HuH-7 (cell line): ENCODE measurements at regions not wholly inside any gene's neighbourhood (a gene's known extent, or its start where the extent isn't known, plus 50 kb on each side); places are given as distances from the start of the nearest gene placed in this dataset.
"Not testable (repeated sequence)": the region's sequence is repeated elsewhere in the genome, so short reads cannot be mapped to it uniquely, and the experiment has no call there.

ENCODE experiments used
- DNase-seq: peaks from one replicate; pipeline ENCODE4 v3.0.0; 2011; ENCODE audit warnings: low spot score

DNA sequence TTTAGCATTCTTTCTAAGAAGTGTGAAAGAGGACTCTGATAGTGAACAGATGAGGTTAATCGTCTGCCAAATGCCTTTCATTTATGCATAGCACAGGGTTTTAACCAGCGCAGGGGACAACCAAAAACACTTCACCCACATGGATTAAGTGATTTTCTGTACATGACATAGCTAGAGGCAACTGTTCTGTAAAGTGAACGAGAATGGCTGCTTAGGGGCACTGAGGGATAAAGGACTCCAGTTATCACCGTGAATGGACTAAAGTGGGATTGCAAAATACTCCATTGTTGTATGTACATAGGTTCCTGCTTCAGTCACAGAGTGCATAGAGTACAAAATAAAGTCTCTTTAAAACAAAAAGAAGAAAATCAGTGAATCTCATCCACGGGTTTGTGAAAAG lies 456.8 kb downstream of the DMAC1 start:
- DNase-seq, result no peak

- no peak for DNase-seq
Observed at GRCh38 chr9:7342229-7342628, 457.3 kb downstream of the DMAC1 start.

DNA sequence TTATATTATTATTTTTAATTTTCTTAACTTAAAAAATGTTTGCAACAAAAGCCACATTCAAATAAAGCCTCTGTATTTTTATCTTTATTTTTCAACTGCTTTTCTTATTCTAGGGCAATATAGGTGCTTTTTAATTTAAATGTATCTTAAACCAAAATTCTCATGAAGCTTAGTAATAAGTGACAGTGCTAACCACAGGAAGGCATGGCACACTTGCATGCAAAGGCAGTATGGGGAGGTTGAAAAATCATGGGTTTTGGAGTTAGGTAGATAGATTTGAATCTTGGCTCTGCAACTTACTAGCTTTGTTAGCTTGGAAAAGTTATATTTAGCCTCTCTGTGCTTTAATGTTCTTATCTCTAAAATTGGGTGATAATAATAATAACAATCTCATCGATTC lies 458.0 kb downstream of the DMAC1 start:
- no peak for DNase-seq

DNA sequence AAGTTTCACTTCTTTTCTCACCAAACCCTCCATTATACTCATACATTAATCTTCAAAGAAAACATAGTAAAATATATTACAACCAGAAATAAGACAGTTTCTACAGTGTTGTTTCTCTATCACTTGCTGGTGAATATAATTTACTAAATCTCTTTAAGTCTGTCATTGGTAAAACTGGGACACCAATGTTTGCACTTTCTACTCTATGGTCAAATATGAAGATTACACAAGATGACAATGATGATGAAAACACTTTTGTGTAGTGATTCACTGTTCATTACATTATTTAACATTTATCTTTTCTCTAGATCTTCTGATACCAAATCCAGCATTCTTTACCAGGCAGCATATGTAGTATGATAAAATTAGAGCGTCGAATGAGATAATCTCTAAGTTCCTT lies 459.1 kb downstream of the DMAC1 start:
- no peak for DNase-seq

GRCh38 chr9:7338586-7339281 lies 460.8 kb downstream of the DMAC1 start:
- no peak for DNase-seq

- no peak for DNase-seq
Observed at GRCh38 chr9:7336356-7337065, 463.1 kb downstream of the DMAC1 start.

GRCh38 chr9:7333719-7334118 lies 465.9 kb downstream of the DMAC1 start:
- DNase-seq, result no peak

DNA sequence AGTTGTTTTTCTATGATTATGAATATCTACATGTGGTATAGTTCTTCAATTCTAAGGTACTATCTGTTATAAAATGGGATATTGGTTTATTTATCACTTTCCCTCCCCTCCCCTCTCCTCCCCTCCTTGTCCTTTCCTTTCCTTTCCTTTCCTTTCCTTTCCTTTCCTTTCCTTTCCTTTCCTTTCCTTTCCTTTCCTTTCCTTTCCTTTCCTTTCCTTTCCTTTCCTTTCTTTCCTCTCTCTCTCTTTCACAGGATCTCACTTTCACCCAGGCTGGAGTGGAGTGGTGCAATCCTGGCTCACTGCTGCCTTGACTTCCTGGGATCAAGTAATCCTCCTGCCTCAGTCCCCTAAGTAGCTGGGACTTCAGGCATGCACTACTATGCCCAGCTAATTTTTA lies 466.8 kb downstream of the DMAC1 start:
- no peak for DNase-seq

GRCh38 chr9:7328453-7328852 lies 471.1 kb downstream of the DMAC1 start:
- peak; percentile 4 for DNase-seq

DNA sequence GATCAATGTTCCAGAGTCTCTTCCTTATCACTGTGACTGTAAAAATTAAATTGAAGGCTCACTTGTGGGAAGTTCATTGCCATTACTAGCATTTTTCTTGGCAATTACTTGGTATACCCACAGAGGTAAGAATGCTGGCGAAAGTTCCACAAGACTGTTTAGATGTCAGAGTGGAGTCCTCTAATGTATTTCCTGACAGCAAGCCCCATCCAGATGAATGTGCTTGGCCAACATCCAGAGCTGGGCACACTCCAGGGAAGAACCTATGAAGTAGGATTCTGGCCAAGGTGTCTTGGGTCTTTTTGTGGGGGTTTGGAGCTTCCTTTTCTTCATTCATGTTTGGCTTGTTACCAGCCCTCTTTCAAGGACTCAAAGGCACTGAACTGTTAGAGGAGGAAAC lies 473.6 kb downstream of the DMAC1 start:
- DNase-seq, result no peak

GRCh38 chr9:7324152-7324598 lies 475.4 kb downstream of the DMAC1 start:
- DNase-seq, result no peak

DNA sequence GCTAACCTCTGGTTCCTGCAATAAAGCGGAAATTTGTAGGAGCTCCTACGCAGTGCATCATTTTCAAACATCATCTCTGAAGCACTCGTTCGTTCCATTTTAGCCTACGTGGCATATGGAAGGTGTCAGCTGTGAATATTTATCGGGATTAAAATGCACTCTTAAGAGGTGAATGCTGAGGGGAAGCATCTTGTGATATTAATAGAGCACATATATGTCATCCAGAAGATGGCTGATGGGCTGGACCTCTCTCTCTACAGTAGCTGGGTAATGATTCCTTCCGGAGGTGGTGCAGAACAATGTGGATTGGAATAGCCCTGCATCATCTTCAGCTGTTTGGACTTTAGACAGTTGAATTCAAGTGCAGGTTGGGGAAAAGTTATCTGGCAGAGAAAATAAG lies 478.7 kb downstream of the DMAC1 start:
- no peak for DNase-seq

GRCh38 chr9:7320139-7320538 lies 479.4 kb downstream of the DMAC1 start:
- no peak for DNase-seq

DNA sequence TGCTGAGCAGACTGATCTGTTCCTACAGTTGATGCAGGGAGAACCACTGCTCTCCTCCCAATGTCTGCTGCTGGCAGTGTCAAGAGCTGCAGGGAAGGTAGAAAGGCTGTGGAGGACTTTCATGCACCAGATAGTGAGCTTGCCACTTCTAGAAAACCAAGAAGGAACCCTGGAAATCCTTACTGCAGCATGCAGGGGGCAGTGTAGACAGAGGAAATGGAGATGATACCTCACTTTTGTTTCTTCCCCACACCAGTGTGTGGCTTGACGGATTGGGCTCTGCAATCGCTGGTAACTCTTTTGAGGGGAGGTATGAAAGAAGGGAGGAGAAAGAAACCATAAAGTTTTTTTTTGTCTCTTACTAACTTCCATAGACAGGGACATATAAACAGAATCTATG lies 480.7 kb downstream of the DMAC1 start:
- no peak for DNase-seq

GRCh38 chr9:7316967-7317366 lies 482.6 kb downstream of the DMAC1 start:
- DNase-seq, result no peak

DNA sequence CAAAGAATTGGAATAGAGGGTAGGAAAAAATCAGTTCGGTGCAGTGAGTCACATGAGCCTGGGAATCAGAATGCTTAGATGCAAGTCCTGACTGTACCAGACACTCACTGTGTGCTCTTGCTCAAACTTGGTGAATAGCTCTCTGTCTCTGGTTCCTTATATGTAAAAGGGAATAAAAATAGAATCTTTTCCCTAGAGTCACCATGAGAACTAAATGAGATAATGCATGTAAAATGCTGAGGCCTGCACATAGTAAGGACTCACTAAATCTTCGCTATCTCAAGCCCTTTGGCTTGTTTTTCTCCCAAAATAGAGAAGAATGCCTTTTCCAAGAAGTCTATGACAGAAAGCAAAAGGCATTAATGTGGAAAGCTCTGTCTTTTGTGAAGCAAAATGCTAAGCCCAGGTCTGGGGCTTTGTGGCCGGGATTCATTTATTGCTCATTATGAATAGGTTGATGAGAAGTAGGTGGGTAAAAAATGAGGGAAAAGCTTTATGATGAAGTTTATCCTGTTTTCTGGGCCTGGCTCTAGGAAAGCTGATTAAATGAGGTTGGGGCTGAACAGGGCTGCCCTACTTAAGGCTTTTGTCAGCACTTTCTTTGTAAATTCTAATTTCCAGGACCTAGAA lies 483.3 kb downstream of the DMAC1 start:
- no peak for DNase-seq

GRCh38 chr9:7315746-7316145 lies 483.8 kb downstream of the DMAC1 start:
- no peak for DNase-seq

DNA sequence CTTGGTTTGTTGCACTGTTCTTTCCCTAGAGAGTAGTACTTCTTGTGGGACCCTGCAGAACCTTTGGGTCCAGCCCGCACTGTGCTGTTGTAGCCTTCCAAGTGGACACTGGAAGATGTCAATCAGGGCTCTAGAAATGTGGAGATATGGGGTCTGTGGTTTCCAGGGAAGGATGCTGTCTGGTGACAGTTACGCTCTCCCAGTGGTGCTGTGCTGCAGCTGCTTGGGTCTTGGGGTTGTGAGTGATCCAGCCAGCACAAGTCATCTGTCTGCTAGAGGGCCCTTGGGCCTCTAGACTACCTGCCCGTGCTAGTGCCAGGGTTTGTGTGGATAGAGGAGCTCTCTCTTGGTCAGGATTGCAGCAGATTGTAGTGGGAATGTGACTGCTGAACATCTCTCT lies 484.5 kb downstream of the DMAC1 start:
- DNase-seq, result no peak

GRCh38 chr9:7313389-7313788 lies 486.2 kb downstream of the DMAC1 start:
- DNase-seq, result no peak

- DNase-seq, result not testable (repeated sequence)
Observed at GRCh38 chr9:7309051-7309450, 490.5 kb downstream of the DMAC1 start.

DNA sequence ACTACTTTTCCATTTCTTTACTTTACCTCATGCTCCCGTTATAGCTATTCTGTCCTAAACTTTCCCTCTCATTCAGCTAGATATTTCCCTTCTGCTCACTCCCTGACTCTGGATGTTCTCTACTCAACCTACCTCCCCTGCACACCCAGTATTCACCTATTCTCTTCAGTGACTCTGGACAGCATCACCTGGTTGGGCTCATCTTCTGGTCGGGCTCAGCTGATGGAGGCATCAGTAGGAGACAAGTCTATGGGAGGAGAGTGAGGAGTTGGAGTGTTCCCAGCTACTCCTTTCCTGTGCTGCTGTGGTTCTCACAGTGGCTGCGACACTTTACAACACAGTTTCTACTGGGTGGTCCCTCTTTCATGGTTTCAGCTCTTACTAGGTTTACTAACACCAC lies 493.9 kb downstream of the DMAC1 start:
- no peak for DNase-seq

DNA sequence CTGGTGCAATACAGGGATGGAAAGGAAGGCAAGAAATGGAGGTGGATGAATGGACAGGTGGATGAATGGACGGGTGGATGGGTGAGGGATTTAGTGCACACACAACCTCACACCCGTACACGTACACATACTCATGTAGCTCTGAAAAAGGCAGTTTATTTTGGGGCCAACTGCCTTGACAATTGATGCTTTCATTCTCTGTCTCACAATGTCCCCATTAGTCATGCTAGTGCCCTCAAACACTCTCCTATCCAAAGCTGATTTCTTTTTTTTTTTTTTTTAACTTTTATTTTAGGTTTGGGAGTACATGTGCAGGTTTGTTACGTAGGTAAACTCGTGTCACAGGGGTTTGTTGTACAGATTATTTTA lies 495.0 kb downstream of the DMAC1 start:
- no peak for DNase-seq

DNA sequence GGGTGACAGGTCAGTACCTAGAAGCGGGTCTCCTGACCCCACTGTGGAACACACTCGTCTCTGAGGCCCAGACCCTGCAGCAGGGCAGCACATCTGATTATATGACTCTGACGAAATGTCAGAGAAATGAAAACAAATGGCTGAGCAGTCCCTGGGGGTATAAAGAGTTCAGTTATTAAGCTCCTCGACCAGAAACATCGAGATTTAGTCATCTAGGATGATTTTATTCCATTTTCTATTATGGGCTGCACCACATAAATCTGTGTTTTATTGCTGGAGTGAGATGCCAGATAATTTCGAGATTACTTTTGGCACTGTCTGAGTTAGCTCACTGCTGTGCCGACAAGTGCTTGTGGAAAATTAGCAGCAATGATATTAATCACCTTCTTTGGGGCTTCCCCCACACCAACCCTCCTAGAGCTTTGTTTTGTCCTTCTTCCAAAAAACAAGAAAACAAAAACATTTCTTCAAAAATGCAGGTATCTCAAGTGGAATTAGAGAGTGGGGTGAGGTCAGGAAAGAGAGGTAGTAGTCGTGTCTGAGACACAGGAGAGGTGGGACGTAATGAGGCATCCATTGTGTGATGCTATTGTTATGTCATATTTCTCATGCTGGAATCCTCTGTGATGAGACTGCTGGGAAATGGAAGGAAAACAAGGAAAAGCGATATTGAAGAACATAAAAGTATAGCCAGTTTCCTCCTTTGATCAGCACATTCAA lies 495.5 kb downstream of the DMAC1 start:
- no peak for DNase-seq
